MG63 (cell line): ENCODE measurements at regions not wholly inside any gene's neighbourhood (a gene's known extent, or its start where the extent isn't known, plus 50 kb on each side); places are given as distances from the start of the nearest gene placed in this dataset.

Experiments
- DNase-seq: peaks from one replicate; pipeline ENCODE4 v3.0.0-alpha.2; 2020
- H3K27me3 ChIP-seq: fragments of 250-450 bp; sonication (Bioruptor Pico); 2 replicates; pipeline ENCODE4 v1.5.1; 2020; ENCODE audit warnings: mild to moderate bottlenecking, moderate library complexity
- H3K36me3 ChIP-seq: fragments of 250-450 bp; sonication (Bioruptor Pico); 2 replicates; pipeline ENCODE4 v1.5.1; 2020; ENCODE audit warnings: mild to moderate bottlenecking, moderate library complexity
- H3K4me3 ChIP-seq: fragments of 250-450 bp; sonication (Bioruptor Pico); 2 replicates; pipeline ENCODE4 v1.5.1; 2020; ENCODE audit warnings: mild to moderate bottlenecking, moderate library complexity
- H3K9me3 ChIP-seq: fragments of 250-450 bp; sonication (Bioruptor Pico); 2 replicates; pipeline ENCODE4 v1.5.1; 2020; ENCODE audit warnings: mild to moderate bottlenecking, moderate library complexity

GRCh38 chr2:118469103-118469502 lies 378.3 kb downstream of the EN1 start:
- Histone ChIP-seq H3K27me3 (no peaks in the 10 kb centered on the region), H3K9me3 (no peaks in the 10 kb centered on the region), H3K4me3 (no peak overlapping the region), H3K36me3 (no peaks in the 10 kb centered on the region)
- no peak for DNase-seq

GRCh38 chr2:118464546-118465265 lies 376.4 kb downstream of the INSIG2 start:
- H3K4me3 ChIP-seq = no peak overlapping the region
- DNase-seq = no peak
- H3K36me3 ChIP-seq = no peaks in the 10 kb centered on the region
- no peaks in the 10 kb centered on the region for H3K27me3 ChIP-seq
- no peaks in the 10 kb centered on the region for H3K9me3 ChIP-seq

GRCh38 chr2:118464046-118464445 lies 375.8 kb downstream of the INSIG2 start:
- Histone ChIP-seq H3K27me3 (no peaks in the 10 kb centered on the region), H3K9me3 (no peaks in the 10 kb centered on the region), H3K4me3 (no peak overlapping the region), H3K36me3 (no peaks in the 10 kb centered on the region)
- no peak for DNase-seq

GRCh38 chr2:118460425-118460824 lies 372.2 kb downstream of the INSIG2 start:
- Histone ChIP-seq H3K4me3 (no peak overlapping the region), H3K27me3 (no peaks in the 10 kb centered on the region), H3K36me3 (no peaks in the 10 kb centered on the region), H3K9me3 (no peaks in the 10 kb centered on the region)
- DNase-seq = no peak

GRCh38 chr2:118459426-118459825 lies 371.2 kb downstream of the INSIG2 start:
- Histone ChIP-seq H3K4me3 (no peak overlapping the region), H3K27me3 (no peaks in the 10 kb centered on the region), H3K9me3 (no peaks in the 10 kb centered on the region), H3K36me3 (no peaks in the 10 kb centered on the region)
- DNase-seq = no peak

GRCh38 chr2:118457951-118458350 lies 369.7 kb downstream of the INSIG2 start:
- Histone ChIP-seq H3K4me3 (no peak overlapping the region), H3K36me3 (no peaks in the 10 kb centered on the region), H3K9me3 (no peaks in the 10 kb centered on the region), H3K27me3 (no peaks in the 10 kb centered on the region)
- DNase-seq = no peak

- Histone ChIP-seq H3K9me3 (peaks cover 2% of the 10 kb centered on the region; the same call in 1 of the 2 replicates), H3K4me3 (no peak overlapping the region), H3K36me3 (no peaks in the 10 kb centered on the region), H3K27me3 (no peaks in the 10 kb centered on the region)
- peak; percentile 40 for DNase-seq
Observed at GRCh38 chr2:118449401-118449800, 361.1 kb downstream of the INSIG2 start.

- no peak for DNase-seq
- peaks cover 2% of the 10 kb centered on the region; the same call in 1 of the 2 replicates for H3K9me3 ChIP-seq
- no peaks in the 10 kb centered on the region for H3K27me3 ChIP-seq
- H3K4me3 ChIP-seq = no peak overlapping the region
- no peaks in the 10 kb centered on the region for H3K36me3 ChIP-seq
Observed at GRCh38 chr2:118443596-118443995, 355.3 kb downstream of the INSIG2 start.

GRCh38 chr2:118442996-118443553 lies 354.8 kb downstream of the INSIG2 start:
- DNase-seq = no peak
- Histone ChIP-seq H3K27me3 (no peaks in the 10 kb centered on the region), H3K4me3 (no peak overlapping the region), H3K9me3 (peaks cover 2% of the 10 kb centered on the region; the same call in 1 of the 2 replicates), H3K36me3 (no peaks in the 10 kb centered on the region)

GRCh38 chr2:118442046-118442445 lies 353.8 kb downstream of the INSIG2 start:
- Histone ChIP-seq H3K9me3 (peaks cover 2% of the 10 kb centered on the region; the same call in 1 of the 2 replicates), H3K27me3 (no peaks in the 10 kb centered on the region), H3K36me3 (no peaks in the 10 kb centered on the region), H3K4me3 (no peak overlapping the region)
- DNase-seq = no peak

- H3K4me3 ChIP-seq = no peak overlapping the region
- H3K9me3 ChIP-seq = peaks cover 2% of the 10 kb centered on the region; the same call in 1 of the 2 replicates
- H3K36me3 ChIP-seq = no peaks in the 10 kb centered on the region
- H3K27me3 ChIP-seq = no peaks in the 10 kb centered on the region
- no peak for DNase-seq
Observed at GRCh38 chr2:118440404-118441098, 352.3 kb downstream of the INSIG2 start.

- Histone ChIP-seq H3K36me3 (no peaks in the 10 kb centered on the region), H3K4me3 (no peak overlapping the region), H3K27me3 (no peaks in the 10 kb centered on the region), H3K9me3 (no peaks in the 10 kb centered on the region)
- DNase-seq = no peak
Observed at GRCh38 chr2:118437501-118437900, 349.2 kb downstream of the INSIG2 start.

- no peaks in the 10 kb centered on the region for H3K36me3 ChIP-seq
- no peak overlapping the region for H3K4me3 ChIP-seq
- H3K27me3 ChIP-seq = no peaks in the 10 kb centered on the region
- DNase-seq = no peak
- H3K9me3 ChIP-seq = no peaks in the 10 kb centered on the region
Observed at GRCh38 chr2:118431997-118432396, 343.7 kb downstream of the INSIG2 start.

GRCh38 chr2:118431586-118431985 lies 343.3 kb downstream of the INSIG2 start:
- no peaks in the 10 kb centered on the region for H3K27me3 ChIP-seq
- H3K9me3 ChIP-seq = no peaks in the 10 kb centered on the region
- H3K4me3 ChIP-seq = no peak overlapping the region
- no peak for DNase-seq
- no peaks in the 10 kb centered on the region for H3K36me3 ChIP-seq

- no peaks in the 10 kb centered on the region for H3K27me3 ChIP-seq
- H3K9me3 ChIP-seq = no peaks in the 10 kb centered on the region
- DNase-seq = no peak
- no peaks in the 10 kb centered on the region for H3K36me3 ChIP-seq
- no peak overlapping the region for H3K4me3 ChIP-seq
Observed at GRCh38 chr2:118431165-118431517, 342.9 kb downstream of the INSIG2 start.

GRCh38 chr2:118430510-118431164 lies 342.4 kb downstream of the INSIG2 start:
- H3K4me3 ChIP-seq = no peak overlapping the region
- H3K9me3 ChIP-seq = no peaks in the 10 kb centered on the region
- H3K36me3 ChIP-seq = no peaks in the 10 kb centered on the region
- no peak for DNase-seq
- no peaks in the 10 kb centered on the region for H3K27me3 ChIP-seq

GRCh38 chr2:118425191-118425590 lies 336.9 kb downstream of the INSIG2 start:
- H3K9me3 ChIP-seq = no peaks in the 10 kb centered on the region; the same call in 1 of the 2 replicates
- no peak for DNase-seq

More at GRCh38 chr2:118425191-118425590, 336.9 kb downstream of the INSIG2 start:
- H3K4me3 ChIP-seq = no peak overlapping the region
- no peaks in the 10 kb centered on the region for H3K36me3 ChIP-seq
- no peaks in the 10 kb centered on the region for H3K27me3 ChIP-seq
